A549 (cell line): ENCODE measurements at regions not wholly inside any gene's neighbourhood (a gene's known extent, or its start where the extent isn't known, plus 50 kb on each side); places are given as distances from the start of the nearest gene placed in this dataset.

Source experiments
- ATAC-seq, 2 experiments: fragments of 200-7000 bp in 1 of 2; fragments of >200 bp in 1 of 2; cut with Nextera tagmentation in 1 of 2; cut with Tn5 transposase in 1 of 2; 3 replicates each; pipeline versions ENCODE4 v1.8.0 to v1.9.1; 2018 to 2020; ENCODE audit warnings: mild to moderate bottlenecking in 1 of 2, moderate library complexity in 1 of 2
- CTCF ChIA-PET: fragments of 300-600 bp; sonication (Branson Sonifier 250); formaldehyde crosslinking; extraction: SDS; loops from one replicate; lab custom pipeline; 2021; ENCODE audit warnings: antibody characterized with exemption, inconsistent platforms; lab: Yijun Ruan, JAX
- POLR2A ChIA-PET: fragments of 350-600 bp; formaldehyde crosslinking; extraction: SDS; loops from one replicate; lab custom pipeline; 2021; ENCODE audit warnings: antibody characterized with exemption, inconsistent platforms; lab: Yijun Ruan, JAX
- DNase-seq, 2 experiments: peaks; one replicate each; pipeline versions ENCODE4 v3.0.0 to v3.0.0-alpha.2; 2011 to 2016; ENCODE audit warnings: low read depth in 1 of 2, low spot score in 1 of 2
- FAIRE-seq: peaks from 2 replicates; lab custom pipeline; 2011; peaks lifted over from hg19 to GRCh38; lab: Jason Lieb, UNC
- H3K27ac ChIP-seq, 2 experiments: fragments of >200 bp; sonication (Bioruptor Twin); formaldehyde crosslinking; 3 replicates each; pipeline ENCODE4 v1.5.1; 2016 to 2017
- H3K4me1 ChIP-seq: fragments of >200 bp; sonication (Bioruptor Twin); formaldehyde crosslinking; 3 replicates; pipeline ENCODE4 v1.6.1; 2016
- H3K4me2 ChIP-seq: fragments of >200 bp; sonication (Bioruptor Twin); formaldehyde crosslinking; 3 replicates; pipeline ENCODE4 v1.6.1; 2016
- H3K4me3 ChIP-seq: fragments of >200 bp; sonication (Bioruptor Twin); formaldehyde crosslinking; 3 replicates; pipeline ENCODE4 v1.5.1; 2016
- H3K9me3 ChIP-seq: fragments of >200 bp; sonication (Bioruptor Twin); formaldehyde crosslinking; 3 replicates; pipeline ENCODE4 v1.6.1; 2016
- E2F6 ChIP-seq: IDR thresholded peaks from 2 replicates; pipeline ENCODE4 v1.6.1; 2012; ENCODE audit warnings: low read depth, borderline replicate concordance
- EHF ChIP-seq: fragments of 250-450 bp; sonication (Bioruptor Pico); IDR thresholded peaks from 2 replicates; pipeline ENCODE4 v1.5.0; 2020; ENCODE audit warnings: mild to moderate bottlenecking
- ELK1 ChIP-seq: fragments of 150-350 bp; IDR thresholded peaks from 2 replicates; pipeline ENCODE4 v1.6.1; 2014; ENCODE audit warnings: low read depth, mild to moderate bottlenecking, low read length
- EP300 ChIP-seq, 2 experiments: fragments of >200 bp; sonication (Bioruptor Twin); formaldehyde crosslinking; IDR thresholded peaks; 2 replicates in 1 of 2; 3 replicates in 1 of 2; pipeline ENCODE4 v1.6.1; 2016 to 2017
- FOSL2 ChIP-seq, 2 experiments: fragments of 450-650 bp in 1 of 2; fragments of >200 bp in 1 of 2; sonication (Bioruptor Twin) in 1 of 2; formaldehyde crosslinking; IDR thresholded peaks; 2 replicates each; pipeline versions ENCODE4 v1.5.0 to v1.6.1; 2016 to 2020; ENCODE audit warnings: mild to moderate bottlenecking in 1 of 2, moderate library complexity in 1 of 2
- HDAC2 ChIP-seq: fragments of 200-600 bp; sonication (generic); IDR thresholded peaks from 2 replicates; pipeline ENCODE4 v1.6.1; 2016
- HOXA7 ChIP-seq: fragments of 250-450 bp; sonication (Bioruptor Pico); IDR thresholded peaks from 2 replicates; pipeline ENCODE4 v1.5.0; 2020; ENCODE audit warnings: mild to moderate bottlenecking, moderate library complexity
- HOXB5 ChIP-seq: fragments of 250-450 bp; sonication (Bioruptor Pico); IDR thresholded peaks from 2 replicates; pipeline ENCODE4 v1.5.0; 2020; ENCODE audit warnings: mild to moderate bottlenecking, moderate library complexity
- JUNB ChIP-seq: fragments of >200 bp; sonication (Bioruptor Twin); formaldehyde crosslinking; IDR thresholded peaks from 2 replicates; pipeline ENCODE4 v1.6.1; 2016
- KDM5A ChIP-seq: fragments of 200-600 bp; sonication (generic); IDR thresholded peaks from 2 replicates; pipeline ENCODE4 v1.6.1; 2016; ENCODE audit warnings: antibody characterized with exemption, mild to moderate bottlenecking
- NPAS2 ChIP-seq: fragments of 250-450 bp; sonication (Bioruptor Pico); IDR thresholded peaks from 2 replicates; pipeline ENCODE4 v1.8.0; 2022; ENCODE audit warnings: mild to moderate bottlenecking, moderate library complexity, borderline replicate concordance
- PBX3 ChIP-seq: IDR thresholded peaks from 2 replicates; pipeline ENCODE4 v1.6.1; 2012
- POLR2AphosphoS2 ChIP-seq: conservative IDR thresholded peaks from 2 replicates; pipeline ENCODE4 v1.6.1; 2012; ENCODE audit warnings: low read length, improper control_type of control experiment, inconsistent platforms
- RCOR1 ChIP-seq: fragments of 150-350 bp; IDR thresholded peaks from 2 replicates; pipeline ENCODE4 v1.6.1; 2014; ENCODE audit warnings: antibody characterized with exemption, low read length, low read depth
- REST ChIP-seq: fragments of 200-600 bp; sonication (generic); IDR thresholded peaks from 2 replicates; pipeline ENCODE4 v1.6.1; 2016; ENCODE audit warnings: antibody characterized with exemption, mild to moderate bottlenecking, moderate library complexity
- RNF2 ChIP-seq: fragments of 200-600 bp; sonication (generic); IDR thresholded peaks from 2 replicates; pipeline ENCODE4 v1.6.1; 2016; ENCODE audit warnings: low read depth, mild to moderate bottlenecking, antibody characterized with exemption, moderate library complexity, borderline replicate concordance
- TFCP2L1 ChIP-seq: fragments of 250-450 bp; sonication (Bioruptor Pico); IDR thresholded peaks from 2 replicates; pipeline ENCODE4 v1.5.0; 2021; ENCODE audit warnings: mild to moderate bottlenecking
- TP53 ChIP-seq: fragments of 250-450 bp; sonication (Bioruptor Pico); IDR thresholded peaks from 2 replicates; pipeline ENCODE4 v1.5.0; 2021; ENCODE audit warnings: mild to moderate bottlenecking, moderate library complexity
- USF2 ChIP-seq: fragments of 450-650 bp; IDR thresholded peaks from 2 replicates; pipeline ENCODE4 v1.6.1; 2014; ENCODE audit warnings: antibody characterized with exemption
- ZC3H11A ChIP-seq: fragments of 450-650 bp; IDR thresholded peaks from 2 replicates; pipeline ENCODE4 v1.6.1; 2014; ENCODE audit warnings: antibody characterized with exemption, mild to moderate bottlenecking
- WGBS: methylation state at CpG from one replicate; pipeline ENCODE4 v1.1.6; 2017; ENCODE audit errors: missing lambda C conversion rate; 5-methylcytosine and 5-hydroxymethylcytosine counted together

- H3K4me1 ChIP-seq: no peaks in the 10 kb centered on the region
- POLR2A ChIA-PET: no interaction called here
- H3K9me3 ChIP-seq: no peaks in the 10 kb centered on the region
- no peak overlapping the region for H3K4me2 ChIP-seq
- no peak overlapping the region for H3K27ac ChIP-seq
- no peak for DNase-seq
- TF ChIP-seq NPAS2 (CRISPR knock-in tag) (no peak), TFCP2L1 (CRISPR knock-in tag) (no peak), FOSL2 (IDR thresholded peaks at IDR 0.05) (no peak), FOSL2 (CRISPR knock-in tag; IDR thresholded peaks at IDR 0.05) (no peak), JUNB (no peak), E2F6 (no peak), HDAC2 (no peak), EHF (CRISPR knock-in tag) (no peak), TP53 (CRISPR knock-in tag) (no peak), POLR2AphosphoS2 (no peak), RNF2 (no peak), HOXB5 (CRISPR knock-in tag) (no peak), KDM5A (no peak)
- TF ChIP-seq, all 56 proteins: peak for 0
- FAIRE-seq (no peak), ATAC-seq (no peak)
- CTCF ChIA-PET: no interaction called here
- H3K4me3 ChIP-seq: no peak overlapping the region
- WGBS: 75% methylated on average over 2 of the region's 2 CpGs
Observed at GRCh38 chr4:137661693-137662092, 129.4 kb upstream of the PCDH18 start.

GRCh38 chr4:137660211-137660610 is 127.9 kb upstream of the PCDH18 start:
- CTCF ChIA-PET: no interaction called here

More at GRCh38 chr4:137660211-137660610, 127.9 kb upstream of the PCDH18 start:
- POLR2A ChIA-PET: no interaction called here
- H3K9me3 ChIP-seq: no peaks in the 10 kb centered on the region
- WGBS: 45% methylated on average over 4 of the region's 4 CpGs
- no peak overlapping the region for H3K27ac ChIP-seq
- no peak for ATAC-seq
- no peaks in the 10 kb centered on the region for H3K4me1 ChIP-seq
- TF ChIP-seq NPAS2 (CRISPR knock-in tag) (no peak), HOXA7 (CRISPR knock-in tag) (no peak), PBX3 (no peak), ELK1 (no peak), KDM5A (no peak), EP300 (IDR thresholded peaks at IDR 0.05) (no peak), ZC3H11A (no peak), USF2 (no peak), RCOR1 (no peak), REST (no peak), POLR2AphosphoS2 (no peak)
- no peak for FAIRE-seq
- no peak overlapping the region for H3K4me3 ChIP-seq
- no peak overlapping the region for H3K4me2 ChIP-seq
- DNase-seq: no peak
